ENCODE measurements at regions not wholly inside any gene's neighbourhood (a gene's known extent, or its start where the extent isn't known, plus 50 kb on each side); places are given as distances from the start of the nearest gene placed in this dataset.

- Histone ChIP-seq H3K27ac (ENCODE audit: low read depth, low read length) (no peak overlapping the region), H3K4me3 (ENCODE audit: low read length) (no peak overlapping the region), H3K9me3 (ENCODE audit: control insufficient read depth, insufficient read depth, low read length) (no peaks in the 10 kb centered on the region), H3K79me2 (ENCODE audit: control insufficient read depth, low read length) (no peaks in the 10 kb centered on the region), H3K4me2 (ENCODE audit: low read length) (no peak overlapping the region), H3K27me3 (ENCODE audit: control insufficient read depth, low read length) (no peaks in the 10 kb centered on the region; the same call in 1 of the 2 replicates), H4K20me1 (ENCODE audit: control insufficient read depth, insufficient read depth, low read depth, low read length) (no peaks in the 10 kb centered on the region), H3F3A (ENCODE audit: control insufficient read depth, insufficient read depth) (no peaks in the 10 kb centered on the region), H3K9me2 (replicated peaks; ENCODE audit: control insufficient read depth, low read length) (no peaks in the 10 kb centered on the region), H3K4me1 (ENCODE audit: control insufficient read depth, low read length) (no peaks in the 10 kb centered on the region), H3K36me3 (ENCODE audit: control insufficient read depth, low read length) (no peaks in the 10 kb centered on the region)
- TF ChIP-seq, protein P1, sequence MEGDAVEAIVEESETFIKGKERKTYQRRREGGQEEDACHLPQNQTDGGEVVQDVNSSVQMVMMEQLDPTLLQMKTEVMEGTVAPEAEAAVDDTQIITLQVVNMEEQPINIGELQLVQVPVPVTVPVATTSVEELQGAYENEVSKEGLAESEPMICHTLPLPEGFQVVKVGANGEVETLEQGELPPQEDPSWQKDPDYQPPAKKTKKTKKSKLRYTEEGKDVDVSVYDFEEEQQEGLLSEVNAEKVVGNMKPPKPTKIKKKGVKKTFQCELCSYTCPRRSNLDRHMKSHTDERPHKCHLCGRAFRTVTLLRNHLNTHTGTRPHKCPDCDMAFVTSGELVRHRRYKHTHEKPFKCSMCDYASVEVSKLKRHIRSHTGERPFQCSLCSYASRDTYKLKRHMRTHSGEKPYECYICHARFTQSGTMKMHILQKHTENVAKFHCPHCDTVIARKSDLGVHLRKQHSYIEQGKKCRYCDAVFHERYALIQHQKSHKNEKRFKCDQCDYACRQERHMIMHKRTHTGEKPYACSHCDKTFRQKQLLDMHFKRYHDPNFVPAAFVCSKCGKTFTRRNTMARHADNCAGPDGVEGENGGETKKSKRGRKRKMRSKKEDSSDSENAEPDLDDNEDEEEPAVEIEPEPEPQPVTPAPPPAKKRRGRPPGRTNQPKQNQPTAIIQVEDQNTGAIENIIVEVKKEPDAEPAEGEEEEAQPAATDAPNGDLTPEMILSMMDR (IDR thresholded peaks at IDR 0.05; ENCODE audit: low read depth, low read length, poor library complexity, severe bottlenecking) = no peak
- TF ChIP-seq EZH2phosphoT487 (IDR thresholded peaks at IDR 0.05; ENCODE audit: borderline replicate concordance, low read length) = no peak
Observed at GRCh38 chr1:184214128-184214527, 162.6 kb downstream of the TSEN15 start.

DNA sequence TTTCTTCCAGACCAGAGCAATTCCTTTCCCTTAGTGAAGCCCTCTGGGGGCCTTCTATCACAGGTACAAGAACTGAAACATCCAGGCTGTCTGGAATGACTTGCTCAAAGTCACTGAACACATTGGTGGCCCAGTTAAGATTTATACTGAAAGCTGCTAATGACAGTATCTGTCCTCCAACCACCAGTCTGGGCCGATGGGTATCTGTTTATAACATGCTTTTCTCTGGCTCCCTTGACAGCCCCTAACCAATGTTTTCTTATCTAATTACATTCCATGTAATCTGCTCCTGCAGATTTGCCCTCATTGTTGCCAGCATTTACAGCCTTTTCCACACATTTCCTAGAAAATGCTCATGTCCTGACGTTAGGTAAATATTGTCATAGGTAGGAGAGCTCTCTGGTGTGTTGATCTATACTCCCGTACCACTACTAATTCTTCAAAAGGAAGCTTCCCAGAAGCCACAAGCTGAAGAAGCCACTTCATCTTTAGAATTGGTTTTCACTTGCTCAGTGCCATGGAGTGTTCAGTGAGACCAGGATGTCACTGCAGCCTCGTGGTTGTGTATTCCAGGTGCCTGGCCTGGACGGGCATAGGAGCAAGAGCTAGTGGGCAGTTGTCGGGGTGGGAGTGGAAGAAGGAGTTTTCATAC lies 163.9 kb downstream of the TSEN15 start:
- Histone ChIP-seq H3K9me2 (replicated peaks; ENCODE audit: control insufficient read depth, low read length) (no peaks in the 10 kb centered on the region), H3K4me1 (ENCODE audit: control insufficient read depth, low read length) (no peaks in the 10 kb centered on the region), H3K27ac (ENCODE audit: low read depth, low read length) (no peak overlapping the region), H3K36me3 (ENCODE audit: control insufficient read depth, low read length) (no peaks in the 10 kb centered on the region), H3K4me2 (ENCODE audit: low read length) (no peak overlapping the region), H3K4me3 (ENCODE audit: low read length) (no peak overlapping the region), H3K79me2 (ENCODE audit: control insufficient read depth, low read length) (no peaks in the 10 kb centered on the region), H3K27me3 (ENCODE audit: control insufficient read depth, low read length) (no peaks in the 10 kb centered on the region; the same call in 1 of the 2 replicates), H3K9me3 (ENCODE audit: control insufficient read depth, insufficient read depth, low read length) (no peaks in the 10 kb centered on the region), H3F3A (ENCODE audit: control insufficient read depth, insufficient read depth) (no peaks in the 10 kb centered on the region), H4K20me1 (ENCODE audit: control insufficient read depth, insufficient read depth, low read depth, low read length) (no peaks in the 10 kb centered on the region)
- TF ChIP-seq, protein P1 (IDR thresholded peaks at IDR 0.05; ENCODE audit: low read depth, low read length, poor library complexity, severe bottlenecking) = no peak
- no peak for TF ChIP-seq EZH2phosphoT487 (IDR thresholded peaks at IDR 0.05; ENCODE audit: borderline replicate concordance, low read length)

DNA sequence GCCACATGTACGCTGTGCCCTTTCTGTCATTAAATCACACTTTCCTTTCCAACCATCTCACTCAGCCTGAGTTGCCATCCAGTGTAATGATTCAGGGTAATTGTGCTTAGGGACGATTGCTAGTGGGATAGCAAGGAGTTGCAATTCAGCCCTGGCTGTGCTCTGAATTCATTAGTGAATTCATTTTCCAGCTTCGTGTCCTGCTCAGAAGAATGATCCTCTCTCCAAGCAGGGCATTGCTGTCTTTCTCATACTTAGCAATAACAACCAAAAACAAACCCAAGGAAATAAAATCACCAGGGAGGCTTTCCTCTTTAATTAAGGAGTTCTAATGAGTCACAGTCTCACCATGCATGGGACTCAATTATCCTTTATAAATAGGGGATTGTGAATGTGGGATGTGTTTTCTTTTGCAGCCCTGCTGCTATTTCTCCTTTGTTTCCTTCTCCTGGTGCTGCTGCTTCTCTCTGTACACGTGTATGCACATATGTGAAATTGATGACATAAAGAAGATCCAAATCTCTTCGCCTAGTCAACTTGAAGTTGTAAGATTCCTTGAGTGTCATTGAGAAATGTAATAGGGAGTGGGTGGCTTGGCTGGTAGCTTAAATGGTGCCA lies 167.0 kb downstream of the TSEN15 start:
- Histone ChIP-seq H3K36me3 (ENCODE audit: control insufficient read depth, low read length) (no peaks in the 10 kb centered on the region), H4K20me1 (ENCODE audit: control insufficient read depth, insufficient read depth, low read depth, low read length) (no peaks in the 10 kb centered on the region), H3K4me2 (ENCODE audit: low read length) (no peak overlapping the region), H3F3A (ENCODE audit: control insufficient read depth, insufficient read depth) (no peaks in the 10 kb centered on the region), H3K79me2 (ENCODE audit: control insufficient read depth, low read length) (no peaks in the 10 kb centered on the region), H3K27ac (ENCODE audit: low read depth, low read length) (no peak overlapping the region), H3K9me3 (ENCODE audit: control insufficient read depth, insufficient read depth, low read length) (no peaks in the 10 kb centered on the region), H3K4me3 (ENCODE audit: low read length) (no peak overlapping the region), H3K27me3 (ENCODE audit: control insufficient read depth, low read length) (no peaks in the 10 kb centered on the region; the same call in 1 of the 2 replicates), H3K9me2 (replicated peaks; ENCODE audit: control insufficient read depth, low read length) (no peaks in the 10 kb centered on the region), H3K4me1 (ENCODE audit: control insufficient read depth, low read length) (no peaks in the 10 kb centered on the region)
- TF ChIP-seq, protein P1 (IDR thresholded peaks at IDR 0.05; ENCODE audit: low read depth, low read length, poor library complexity, severe bottlenecking) = no peak
- TF ChIP-seq EZH2phosphoT487 (IDR thresholded peaks at IDR 0.05; ENCODE audit: borderline replicate concordance, low read length) = no peak
